ENCODE measurements at regions not wholly inside any gene's neighbourhood (a gene's known extent, or its start where the extent isn't known, plus 50 kb on each side); places are given as distances from the start of the nearest gene placed in this dataset.

DNA sequence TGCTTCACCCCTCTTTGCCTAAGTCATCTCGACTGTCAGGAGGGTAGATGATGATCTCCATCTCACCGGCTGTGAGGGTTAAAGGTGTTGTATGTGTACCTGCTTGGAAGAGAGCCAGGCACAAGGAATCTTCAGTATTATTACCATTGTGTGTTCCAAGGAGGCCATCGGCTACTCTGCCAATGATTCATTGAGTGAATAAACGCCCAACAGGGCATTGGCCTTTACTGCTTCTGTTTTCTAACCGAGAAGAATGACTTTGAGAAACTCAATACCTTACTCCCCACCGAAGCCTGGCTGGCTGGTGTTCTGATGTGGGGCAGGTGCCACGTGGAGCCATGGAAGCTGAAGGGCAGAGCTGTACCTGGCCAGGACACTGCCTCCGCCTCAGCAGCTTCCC, 228.8 kb downstream of the SNX18 start:
- Histone ChIP-seq H3K27ac (no peak overlapping the region), H3K4me1 (peaks cover 19 to 34% (median 28%) of the 10 kb centered on the region in 4 donors), H3K27me3 (no peaks in the 10 kb centered on the region), H3K4me3 (no peak overlapping the region), H3K36me3 (no peaks in the 10 kb centered on the region), H3K9me3 (no peaks in the 10 kb centered on the region)
- WGBS, 5 donors = 81 to 94% (median 86%) methylated on average over 8 of the region's 8 CpGs
- intact Hi-C loops (cut with DNase I; ENCODE audit: low total_unique reads) = no loop called here
- TF ChIP-seq POLR2A (IDR thresholded peaks at IDR 0.05) (no peak), EP300 (IDR thresholded peaks at IDR 0.05) (no peak), POLR2AphosphoS5 (IDR thresholded peaks at IDR 0.05) (no peak)
- TF ChIP-seq, protein P1, sequence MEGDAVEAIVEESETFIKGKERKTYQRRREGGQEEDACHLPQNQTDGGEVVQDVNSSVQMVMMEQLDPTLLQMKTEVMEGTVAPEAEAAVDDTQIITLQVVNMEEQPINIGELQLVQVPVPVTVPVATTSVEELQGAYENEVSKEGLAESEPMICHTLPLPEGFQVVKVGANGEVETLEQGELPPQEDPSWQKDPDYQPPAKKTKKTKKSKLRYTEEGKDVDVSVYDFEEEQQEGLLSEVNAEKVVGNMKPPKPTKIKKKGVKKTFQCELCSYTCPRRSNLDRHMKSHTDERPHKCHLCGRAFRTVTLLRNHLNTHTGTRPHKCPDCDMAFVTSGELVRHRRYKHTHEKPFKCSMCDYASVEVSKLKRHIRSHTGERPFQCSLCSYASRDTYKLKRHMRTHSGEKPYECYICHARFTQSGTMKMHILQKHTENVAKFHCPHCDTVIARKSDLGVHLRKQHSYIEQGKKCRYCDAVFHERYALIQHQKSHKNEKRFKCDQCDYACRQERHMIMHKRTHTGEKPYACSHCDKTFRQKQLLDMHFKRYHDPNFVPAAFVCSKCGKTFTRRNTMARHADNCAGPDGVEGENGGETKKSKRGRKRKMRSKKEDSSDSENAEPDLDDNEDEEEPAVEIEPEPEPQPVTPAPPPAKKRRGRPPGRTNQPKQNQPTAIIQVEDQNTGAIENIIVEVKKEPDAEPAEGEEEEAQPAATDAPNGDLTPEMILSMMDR (IDR thresholded peaks at IDR 0.05) = no peak
- DNase-seq = no peak

DNA sequence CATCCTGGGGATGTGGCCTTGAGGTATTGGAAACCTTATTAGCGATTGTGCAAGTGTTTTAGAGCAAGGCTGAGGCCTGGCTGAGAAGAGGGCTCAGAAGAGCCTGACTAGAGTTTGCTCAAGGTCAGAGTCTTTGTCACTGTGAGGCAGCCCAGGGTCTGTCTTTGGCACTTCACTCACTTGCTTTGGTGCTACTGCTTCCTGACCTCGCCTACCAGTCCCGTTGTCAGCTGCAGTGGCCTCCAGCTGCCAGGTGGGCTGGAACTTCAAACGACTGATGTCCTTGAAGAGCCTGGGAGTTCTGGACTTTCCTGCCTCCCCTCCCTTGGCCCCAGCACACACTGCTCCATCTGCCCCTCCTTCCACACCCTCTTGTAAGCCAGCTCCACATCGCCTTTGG, 228.0 kb downstream of the SNX18 start:
- H3K27me3 ChIP-seq = no peaks in the 10 kb centered on the region
- peak overlapping the region in 3 of 5 donors; percentile 70 to 86 (median 84) for H3K27ac ChIP-seq
- whole genome bisulfite sequencing, 5 donors = 65 to 77% (median 70%) methylated on average over 5 of the region's 5 CpGs
- intact Hi-C loops (cut with DNase I; ENCODE audit: low total_unique reads) = no loop called here
- DNase-seq = peak in 1 of 2 donors; percentile 28
- no peaks in the 10 kb centered on the region for H3K36me3 ChIP-seq
- no peak overlapping the region for H3K4me3 ChIP-seq
- no peaks in the 10 kb centered on the region for H3K9me3 ChIP-seq
- TF ChIP-seq, protein P1 (IDR thresholded peaks at IDR 0.05) = no peak
- TF ChIP-seq POLR2AphosphoS5 (IDR thresholded peaks at IDR 0.05) = no peak
- TF ChIP-seq EP300 (IDR thresholded peaks at IDR 0.05) = no peak
- no peak for TF ChIP-seq POLR2A (IDR thresholded peaks at IDR 0.05)
- H3K4me1 ChIP-seq = peaks cover 19 to 34% (median 28%) of the 10 kb centered on the region in 4 donors

DNA sequence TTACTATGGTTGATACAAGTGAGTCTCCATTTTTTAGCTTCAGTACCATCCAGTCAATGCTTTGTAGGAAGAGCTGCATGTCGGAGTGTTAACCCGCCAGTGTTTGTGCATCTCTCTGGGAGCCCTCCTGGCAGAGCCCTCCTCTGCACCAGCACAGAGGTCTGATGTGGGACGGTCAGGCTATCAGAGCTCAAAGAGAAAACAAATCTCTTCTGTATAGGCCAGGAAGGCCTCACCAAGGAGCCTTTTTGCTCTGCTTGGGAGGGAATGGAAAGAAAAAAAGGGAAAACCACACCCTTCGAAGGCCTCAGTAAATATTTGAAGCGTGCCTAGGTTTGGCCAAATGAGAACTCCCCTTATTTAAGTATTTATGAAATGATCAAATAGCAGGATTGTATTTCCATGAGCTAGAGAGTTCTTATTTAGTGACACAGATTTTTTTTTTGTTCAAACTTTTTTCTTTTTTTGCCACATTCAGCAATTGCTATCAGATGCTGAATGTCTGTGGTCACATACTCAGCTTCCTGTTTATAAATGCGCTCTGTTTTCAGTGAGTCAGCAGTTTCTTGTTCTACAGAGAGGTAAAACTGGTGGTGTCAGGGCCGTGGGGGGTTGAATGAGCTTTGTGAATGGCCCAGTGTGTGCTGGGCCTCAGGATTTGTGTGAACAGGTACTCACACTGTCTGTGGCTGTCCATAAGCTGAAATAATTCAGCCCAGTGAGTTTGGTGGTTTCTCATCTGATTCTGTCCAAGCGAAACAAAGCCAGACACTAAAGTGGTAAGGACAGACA, 226.6 kb downstream of the SNX18 start:
- H3K9me3 ChIP-seq = no peaks in the 10 kb centered on the region
- 25 to 46% (median 44%) methylated on average over 8 of the region's 8 CpGs for WGBS, 5 donors
- intact Hi-C loops (cut with DNase I; ENCODE audit: low total_unique reads) = no loop called here
- no peak for TF ChIP-seq EP300 (IDR thresholded peaks at IDR 0.05)
- peak in 2 of 3 donors; percentile 27 to 47 for TF ChIP-seq POLR2AphosphoS5 (IDR thresholded peaks at IDR 0.05)
- peaks cover 19 to 34% (median 28%) of the 10 kb centered on the region in 4 donors for H3K4me1 ChIP-seq
- H3K27me3 ChIP-seq = no peaks in the 10 kb centered on the region
- peak; percentile 43 to 88 for DNase-seq
- H3K4me3 ChIP-seq = no peak overlapping the region
- H3K27ac ChIP-seq = peak overlapping the region; percentile 70 to 86 (median 74)
- H3K36me3 ChIP-seq = no peaks in the 10 kb centered on the region

DNA sequence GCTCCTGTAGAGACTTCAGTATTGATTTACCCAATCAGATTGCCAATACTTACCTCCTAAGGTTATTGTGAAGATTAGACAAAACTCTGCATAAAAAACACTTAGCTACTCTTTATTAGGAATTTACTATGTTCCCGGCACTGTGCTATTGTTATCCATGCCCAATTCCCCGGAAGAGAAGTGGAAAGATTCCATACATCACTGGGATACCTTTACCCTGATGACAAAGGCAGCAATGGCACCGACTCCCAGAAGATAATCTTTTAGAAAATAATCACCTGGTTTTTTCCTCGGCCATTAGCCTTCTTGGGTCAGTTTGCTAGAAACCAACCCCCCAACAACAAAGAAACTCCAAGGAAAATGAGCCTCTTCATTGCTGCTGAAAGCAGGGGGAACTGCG, 226.0 kb downstream of the SNX18 start:
- no peak overlapping the region for H3K4me3 ChIP-seq
- 69 to 84% (median 74%) methylated on average over 5 of the region's 5 CpGs for WGBS, 5 donors
- peak overlapping the region; percentile 45 to 86 (median 74) for H3K27ac ChIP-seq
- no peaks in the 10 kb centered on the region for H3K27me3 ChIP-seq
- intact Hi-C loops (cut with DNase I; ENCODE audit: low total_unique reads) = no loop called here
- no peak for DNase-seq
- TF ChIP-seq POLR2AphosphoS5 (IDR thresholded peaks at IDR 0.05) (no peak), EP300 (IDR thresholded peaks at IDR 0.05) (no peak), POLR2A (IDR thresholded peaks at IDR 0.05) (no peak)
- TF ChIP-seq, protein P1 (IDR thresholded peaks at IDR 0.05) = no peak
- no peaks in the 10 kb centered on the region for H3K9me3 ChIP-seq
- H3K4me1 ChIP-seq = peaks cover 19 to 36% (median 28%) of the 10 kb centered on the region in 4 donors
- no peaks in the 10 kb centered on the region for H3K36me3 ChIP-seq

DNA sequence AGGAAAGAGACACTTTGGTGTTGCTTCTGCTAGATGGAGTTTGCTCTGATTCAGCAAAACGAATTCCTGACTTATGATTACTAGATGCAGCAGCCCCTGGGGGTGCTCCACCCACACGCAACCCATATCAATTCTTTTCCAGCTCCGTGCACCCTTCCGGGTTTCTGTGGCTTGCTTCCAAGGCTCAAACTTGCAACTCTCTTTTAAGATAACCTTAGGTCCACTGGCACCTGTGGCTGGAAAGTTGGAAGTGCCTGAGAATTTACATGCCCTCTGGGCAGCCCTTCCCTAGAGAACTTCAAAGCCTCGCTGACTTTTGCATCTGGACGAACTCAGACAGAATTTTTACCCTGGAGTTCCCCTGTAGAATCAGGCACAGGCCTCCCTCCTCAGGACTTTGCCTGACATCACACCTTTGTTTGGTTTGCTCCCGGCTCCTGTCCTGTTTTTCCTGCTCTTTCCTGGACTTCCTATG, 224.9 kb downstream of the SNX18 start:
- H3K4me3 ChIP-seq = no peak overlapping the region
- no peaks in the 10 kb centered on the region for H3K36me3 ChIP-seq
- intact Hi-C loops (cut with DNase I; ENCODE audit: low total_unique reads) = no loop called here
- peak; percentile 64 to 89 for DNase-seq
- H3K27ac ChIP-seq = peak overlapping the region; percentile 47 to 86 (median 74)
- TF ChIP-seq, protein P1 (IDR thresholded peaks at IDR 0.05) = peak in 3 of 7 experiments; percentile 9 to 36 (median 10)
- peak in 2 of 3 donors; percentile 40 to 71 for TF ChIP-seq POLR2AphosphoS5 (IDR thresholded peaks at IDR 0.05)
- no peak for TF ChIP-seq EP300 (IDR thresholded peaks at IDR 0.05)
- no peak for TF ChIP-seq POLR2A (IDR thresholded peaks at IDR 0.05)
- 25 to 50% (median 35%) methylated on average over 7 of the region's 7 CpGs for WGBS, 5 donors
- no peaks in the 10 kb centered on the region for H3K27me3 ChIP-seq
- no peaks in the 10 kb centered on the region for H3K9me3 ChIP-seq
- peaks cover 19 to 44% (median 28%) of the 10 kb centered on the region in 4 donors for H3K4me1 ChIP-seq

All from stomach (tissue), 8 donors.